SK-N-SH (cell line): ENCODE measurements at regions not wholly inside any gene's neighbourhood (a gene's known extent, or its start where the extent isn't known, plus 50 kb on each side); places are given as distances from the start of the nearest gene placed in this dataset.

Experiments used
- CTCF ChIA-PET: fragments of 300-600, 350-600 bp; formaldehyde crosslinking; extraction: SDS; loops from one replicate; lab custom pipeline; 2021; lab: Yijun Ruan, JAX
- POLR2A ChIA-PET: fragments of 350-600 bp; sonication (Branson Sonifier 250); formaldehyde crosslinking; extraction: SDS; loops from one replicate; lab custom pipeline; 2020; ENCODE audit warnings: antibody characterized with exemption, inconsistent platforms; lab: Yijun Ruan, JAX
- DNase-seq: peaks from one replicate; pipeline ENCODE4 v3.0.0; 2012
- H2AFZ ChIP-seq: fragments of 200-600 bp; sonication (generic); 2 replicates; pipeline ENCODE4 v1.8.1; 2016; ENCODE audit warnings: antibody characterized with exemption, mild to moderate bottlenecking, low read depth
- H3F3A ChIP-seq: fragments of 200-600 bp; sonication (generic); replicated peaks from 2 replicates; pipeline ENCODE3; 2016; ENCODE audit warnings: antibody characterized with exemption, mild to moderate bottlenecking; ENCODE audit not compliant: insufficient read depth
- H3K27ac ChIP-seq, 2 experiments: fragments of 200-500 bp in 1 of 2; fragments of 200-600 bp in 1 of 2; sonication (Bioruptor generic) in 1 of 2; sonication (generic), shearing (Covaris generic) in 1 of 2; 2 replicates each; pipeline versions ENCODE4 v1.5.1 to v1.6.1; 2014 to 2016; ENCODE audit warnings: low read depth in 2 of 2, inconsistent platforms in 1 of 2, low read length in 1 of 2, mild to moderate bottlenecking in 1 of 2, mixed read lengths in 1 of 2
- H3K27me3 ChIP-seq: fragments of 200-600 bp; sonication (generic), shearing (Covaris generic); 2 replicates; pipeline ENCODE4 v1.6.1; 2016; ENCODE audit warnings: mixed run types; ENCODE audit not compliant: insufficient read depth
- H3K36me3 ChIP-seq, 2 experiments: fragments of 200-500 bp in 1 of 2; fragments of 200-600 bp in 1 of 2; sonication (Bioruptor generic) in 1 of 2; sonication (generic) in 1 of 2; replicated peaks in 1 of 2; 2 replicates each; pipeline versions ENCODE3 to v1.5.1; 2014 to 2016; ENCODE audit warnings: low read length in 1 of 2, mild to moderate bottlenecking in 1 of 2; ENCODE audit not compliant: insufficient read depth in 2 of 2, control insufficient read depth in 1 of 2
- H3K4me1 ChIP-seq, 2 experiments: fragments of 200-500 bp in 1 of 2; fragments of 200-600 bp in 1 of 2; sonication (Bioruptor generic) in 1 of 2; sonication (generic), shearing (Covaris generic) in 1 of 2; 2 replicates each; pipeline versions ENCODE4 v1.5.1 to v1.6.1; 2014 to 2016; ENCODE audit warnings: low read depth in 1 of 2, low read length in 1 of 2, mixed run types in 1 of 2; ENCODE audit not compliant: insufficient read depth in 2 of 2, control insufficient read depth in 1 of 2
- H3K4me2 ChIP-seq: fragments of 200-600 bp; sonication (generic), shearing (Covaris generic); 2 replicates; pipeline ENCODE4 v1.6.1; 2017; ENCODE audit warnings: mixed run types
- H3K4me3 ChIP-seq, 2 experiments: fragments of 200-500 bp in 1 of 2; fragments of 200-600 bp in 1 of 2; sonication (Bioruptor generic) in 1 of 2; sonication (generic), shearing (Covaris generic) in 1 of 2; 2 replicates each; pipeline versions ENCODE4 v1.5.1 to v1.8.1; 2014 to 2016; ENCODE audit warnings: low read depth in 2 of 2, inconsistent platforms in 1 of 2, low read length in 1 of 2, mild to moderate bottlenecking in 1 of 2, mixed read lengths in 1 of 2, moderate library complexity in 1 of 2
- H3K79me2 ChIP-seq: fragments of 200-600 bp; sonication (generic); 2 replicates; pipeline ENCODE4 v1.8.1; 2017; ENCODE audit warnings: mild to moderate bottlenecking; ENCODE audit not compliant: insufficient read depth
- H3K9ac ChIP-seq: fragments of 200-600 bp; sonication (generic); 2 replicates; pipeline ENCODE4 v1.6.1; 2017; ENCODE audit warnings: mixed run types
- H3K9me2 ChIP-seq: fragments of 200-600 bp; sonication (generic); 2 replicates; pipeline ENCODE4 v1.6.1; 2017; ENCODE audit warnings: mixed run types
- H3K9me3 ChIP-seq: fragments of 200-600 bp; sonication (generic); 2 replicates; pipeline ENCODE4 v1.6.1; 2017; ENCODE audit warnings: mixed run types, mild to moderate bottlenecking, moderate library complexity
- H4K20me1 ChIP-seq: fragments of 200-600 bp; sonication (generic); 2 replicates; pipeline ENCODE4 v1.6.1; 2017; ENCODE audit warnings: mild to moderate bottlenecking, mixed run types; ENCODE audit not compliant: insufficient read depth
- EZH2phosphoT487 ChIP-seq: fragments of 200-600 bp; sonication (generic); IDR thresholded peaks from 2 replicates; pipeline ENCODE4 v1.6.1; 2017; ENCODE audit warnings: low read depth, mixed run types, mild to moderate bottlenecking, antibody characterized with exemption, moderate library complexity, borderline replicate concordance
- FOXJ3 ChIP-seq: sonication (generic); formaldehyde crosslinking; IDR thresholded peaks from 2 replicates; pipeline ENCODE4 v1.5.1; 2020; ENCODE audit warnings: mild to moderate bottlenecking, missing genetic modification reagents
- MAX ChIP-seq: IDR thresholded peaks from 2 replicates; pipeline ENCODE4 v1.4.0; 2012; ENCODE audit warnings: low read depth
- MEF2A ChIP-seq: IDR thresholded peaks from 2 replicates; pipeline ENCODE4 v1.4.0; 2012; ENCODE audit warnings: low read depth, borderline replicate concordance
- POLR2AphosphoS5 ChIP-seq: IDR thresholded peaks from 2 replicates; pipeline ENCODE4 v1.6.1; 2012; ENCODE audit warnings: low read depth, low read length
- RCOR1 ChIP-seq: fragments of 150-350 bp; IDR thresholded peaks from 2 replicates; pipeline ENCODE4 v1.6.1; 2017; ENCODE audit warnings: antibody characterized with exemption, low read length
- RXRA ChIP-seq: IDR thresholded peaks from 2 replicates; pipeline ENCODE4 v1.4.0; 2012; ENCODE audit warnings: low read depth, mild to moderate bottlenecking, borderline replicate concordance
- TAF1 ChIP-seq: IDR thresholded peaks from 2 replicates; pipeline ENCODE4 v1.6.1; 2012; ENCODE audit warnings: low read depth, mild to moderate bottlenecking, low read length, moderate library complexity, borderline replicate concordance
- USF1 ChIP-seq: IDR thresholded peaks from 2 replicates; pipeline ENCODE4 v1.4.0; 2012; ENCODE audit warnings: low read depth, borderline replicate concordance
- YY1 ChIP-seq: IDR thresholded peaks from 2 replicates; pipeline ENCODE4 v1.4.0; 2012; ENCODE audit warnings: low read depth, mild to moderate bottlenecking
- WGBS: methylation state at CpG from one replicate; pipeline ENCODE4 v1.1.6; 2017; ENCODE audit warnings: low lambda C conversion rate; 5-methylcytosine and 5-hydroxymethylcytosine counted together
- TF ChIP-seq, protein P1 (sequence below): IDR thresholded peaks from 2 replicates; pipeline ENCODE4; 2012
- TF ChIP-seq, protein P2 (sequence below): IDR thresholded peaks from 2 replicates; pipeline ENCODE4 v1.6.1; 2012; ENCODE audit warnings: mild to moderate bottlenecking, low read depth, low read length, moderate library complexity
- TF ChIP-seq, protein P3 (sequence below): fragments of 200-600 bp; sonication (generic); IDR thresholded peaks from 2 replicates; pipeline ENCODE4 v1.6.1; 2017; ENCODE audit warnings: antibody characterized with exemption, mild to moderate bottlenecking, moderate library complexity

GRCh38 chr2:59027320-59027719, 786.2 kb upstream of the FANCL start:
- Histone ChIP-seq H3K27me3 (no peaks in the 10 kb centered on the region), H3K27ac (no peak overlapping the region), H3K4me1 (no peaks in the 10 kb centered on the region), H4K20me1 (no peaks in the 10 kb centered on the region), H3K36me3 (no peaks in the 10 kb centered on the region), H3K4me3 (no peak overlapping the region), H3K79me2 (no peaks in the 10 kb centered on the region), H3K4me2 (no peak overlapping the region), H3K9ac (no peak overlapping the region), H3K9me2 (no peaks in the 10 kb centered on the region), H3K9me3 (no peaks in the 10 kb centered on the region), H3F3A (no peaks in the 10 kb centered on the region), H2AFZ (no peak overlapping the region)
- no peak for DNase-seq
- TF ChIP-seq EZH2phosphoT487: no peak
- no peak for TF ChIP-seq MAX
- no peak for TF ChIP-seq POLR2AphosphoS5
- TF ChIP-seq, protein P1, sequence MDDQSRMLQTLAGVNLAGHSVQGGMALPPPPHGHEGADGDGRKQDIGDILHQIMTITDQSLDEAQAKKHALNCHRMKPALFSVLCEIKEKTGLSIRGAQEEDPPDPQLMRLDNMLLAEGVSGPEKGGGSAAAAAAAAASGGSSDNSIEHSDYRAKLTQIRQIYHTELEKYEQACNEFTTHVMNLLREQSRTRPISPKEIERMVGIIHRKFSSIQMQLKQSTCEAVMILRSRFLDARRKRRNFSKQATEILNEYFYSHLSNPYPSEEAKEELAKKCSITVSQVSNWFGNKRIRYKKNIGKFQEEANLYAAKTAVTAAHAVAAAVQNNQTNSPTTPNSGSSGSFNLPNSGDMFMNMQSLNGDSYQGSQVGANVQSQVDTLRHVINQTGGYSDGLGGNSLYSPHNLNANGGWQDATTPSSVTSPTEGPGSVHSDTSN: no peak
- no peak for TF ChIP-seq RXRA
- TF ChIP-seq MEF2A: no peak
- TF ChIP-seq USF1: no peak
- TF ChIP-seq FOXJ3 (CRISPR knock-in tag): no peak
- no peak for TF ChIP-seq YY1
- no peak for TF ChIP-seq RCOR1
- TF ChIP-seq TAF1: no peak
- TF ChIP-seq, protein P2, sequence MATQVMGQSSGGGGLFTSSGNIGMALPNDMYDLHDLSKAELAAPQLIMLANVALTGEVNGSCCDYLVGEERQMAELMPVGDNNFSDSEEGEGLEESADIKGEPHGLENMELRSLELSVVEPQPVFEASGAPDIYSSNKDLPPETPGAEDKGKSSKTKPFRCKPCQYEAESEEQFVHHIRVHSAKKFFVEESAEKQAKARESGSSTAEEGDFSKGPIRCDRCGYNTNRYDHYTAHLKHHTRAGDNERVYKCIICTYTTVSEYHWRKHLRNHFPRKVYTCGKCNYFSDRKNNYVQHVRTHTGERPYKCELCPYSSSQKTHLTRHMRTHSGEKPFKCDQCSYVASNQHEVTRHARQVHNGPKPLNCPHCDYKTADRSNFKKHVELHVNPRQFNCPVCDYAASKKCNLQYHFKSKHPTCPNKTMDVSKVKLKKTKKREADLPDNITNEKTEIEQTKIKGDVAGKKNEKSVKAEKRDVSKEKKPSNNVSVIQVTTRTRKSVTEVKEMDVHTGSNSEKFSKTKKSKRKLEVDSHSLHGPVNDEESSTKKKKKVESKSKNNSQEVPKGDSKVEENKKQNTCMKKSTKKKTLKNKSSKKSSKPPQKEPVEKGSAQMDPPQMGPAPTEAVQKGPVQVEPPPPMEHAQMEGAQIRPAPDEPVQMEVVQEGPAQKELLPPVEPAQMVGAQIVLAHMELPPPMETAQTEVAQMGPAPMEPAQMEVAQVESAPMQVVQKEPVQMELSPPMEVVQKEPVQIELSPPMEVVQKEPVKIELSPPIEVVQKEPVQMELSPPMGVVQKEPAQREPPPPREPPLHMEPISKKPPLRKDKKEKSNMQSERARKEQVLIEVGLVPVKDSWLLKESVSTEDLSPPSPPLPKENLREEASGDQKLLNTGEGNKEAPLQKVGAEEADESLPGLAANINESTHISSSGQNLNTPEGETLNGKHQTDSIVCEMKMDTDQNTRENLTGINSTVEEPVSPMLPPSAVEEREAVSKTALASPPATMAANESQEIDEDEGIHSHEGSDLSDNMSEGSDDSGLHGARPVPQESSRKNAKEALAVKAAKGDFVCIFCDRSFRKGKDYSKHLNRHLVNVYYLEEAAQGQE: no peak
- TF ChIP-seq, protein P3, sequence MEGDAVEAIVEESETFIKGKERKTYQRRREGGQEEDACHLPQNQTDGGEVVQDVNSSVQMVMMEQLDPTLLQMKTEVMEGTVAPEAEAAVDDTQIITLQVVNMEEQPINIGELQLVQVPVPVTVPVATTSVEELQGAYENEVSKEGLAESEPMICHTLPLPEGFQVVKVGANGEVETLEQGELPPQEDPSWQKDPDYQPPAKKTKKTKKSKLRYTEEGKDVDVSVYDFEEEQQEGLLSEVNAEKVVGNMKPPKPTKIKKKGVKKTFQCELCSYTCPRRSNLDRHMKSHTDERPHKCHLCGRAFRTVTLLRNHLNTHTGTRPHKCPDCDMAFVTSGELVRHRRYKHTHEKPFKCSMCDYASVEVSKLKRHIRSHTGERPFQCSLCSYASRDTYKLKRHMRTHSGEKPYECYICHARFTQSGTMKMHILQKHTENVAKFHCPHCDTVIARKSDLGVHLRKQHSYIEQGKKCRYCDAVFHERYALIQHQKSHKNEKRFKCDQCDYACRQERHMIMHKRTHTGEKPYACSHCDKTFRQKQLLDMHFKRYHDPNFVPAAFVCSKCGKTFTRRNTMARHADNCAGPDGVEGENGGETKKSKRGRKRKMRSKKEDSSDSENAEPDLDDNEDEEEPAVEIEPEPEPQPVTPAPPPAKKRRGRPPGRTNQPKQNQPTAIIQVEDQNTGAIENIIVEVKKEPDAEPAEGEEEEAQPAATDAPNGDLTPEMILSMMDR: no peak
- ChIA-PET POLR2A (no interaction called here), CTCF (no interaction called here)
- 36% methylated on average over 4 of the region's 4 CpGs for WGBS
